Suprapubic skin (tissue), 4 donors: ENCODE measurements at regions not wholly inside any gene's neighbourhood (a gene's known extent, or its start where the extent isn't known, plus 50 kb on each side); places are given as distances from the start of the nearest gene placed in this dataset.

ENCODE experiments used
- DNase-seq, 2 donors: peaks; one replicate each; pipeline ENCODE4 v3.0.0-alpha.2; 2019; ENCODE audit warnings: low spot score in 2 of 2
- H3K27ac ChIP-seq: fragments of 200-600 bp; sonication (generic); one replicate; pipeline ENCODE4 v1.5.1; 2019
- H3K27me3 ChIP-seq: fragments of 200-600 bp; sonication (generic); one replicate; pipeline ENCODE4 v1.5.1; 2019
- H3K36me3 ChIP-seq: fragments of 200-600 bp; sonication (generic); one replicate; pipeline ENCODE4 v1.5.1; 2019
- H3K4me1 ChIP-seq: fragments of 200-600 bp; sonication (generic); one replicate; pipeline ENCODE4 v1.5.1; 2019
- H3K4me3 ChIP-seq: fragments of 200-600 bp; sonication (generic); one replicate; pipeline ENCODE4 v1.5.1; 2019; ENCODE audit warnings: mild to moderate bottlenecking
- H3K9me3 ChIP-seq: fragments of 200-600 bp; sonication (generic); one replicate; pipeline ENCODE4 v1.5.1; 2019
- CTCF ChIP-seq, 2 donors: fragments of 200-600 bp in 1 of 2; fragments of 450-650 bp in 1 of 2; sonication (generic) in 1 of 2; IDR thresholded peaks; one replicate each; pipeline ENCODE4 v1.5.1; 2016 to 2019; ENCODE audit warnings: antibody characterized with exemption in 2 of 2, mild to moderate bottlenecking in 1 of 2, moderate library complexity in 1 of 2
- EP300 ChIP-seq: sonication (generic); formaldehyde crosslinking; IDR thresholded peaks from one replicate; pipeline ENCODE4 v1.6.1; 2017; ENCODE audit warnings: antibody characterized with exemption
- POLR2A ChIP-seq, 2 donors: fragments of 450-650 bp; IDR thresholded peaks; one replicate each; pipeline ENCODE4 v1.6.1; 2017; ENCODE audit warnings: antibody characterized with exemption in 2 of 2, mild to moderate bottlenecking in 2 of 2, moderate library complexity in 2 of 2
- POLR2AphosphoS5 ChIP-seq, 3 donors: sonication (generic); formaldehyde crosslinking; IDR thresholded peaks; one replicate each; pipeline ENCODE4 v1.6.1; 2017; ENCODE audit warnings: antibody characterized with exemption in 3 of 3
- WGBS: methylation state at CpG from one replicate; pipeline ENCODE4 v1.1.5; 2018; 5-methylcytosine and 5-hydroxymethylcytosine counted together

DNA sequence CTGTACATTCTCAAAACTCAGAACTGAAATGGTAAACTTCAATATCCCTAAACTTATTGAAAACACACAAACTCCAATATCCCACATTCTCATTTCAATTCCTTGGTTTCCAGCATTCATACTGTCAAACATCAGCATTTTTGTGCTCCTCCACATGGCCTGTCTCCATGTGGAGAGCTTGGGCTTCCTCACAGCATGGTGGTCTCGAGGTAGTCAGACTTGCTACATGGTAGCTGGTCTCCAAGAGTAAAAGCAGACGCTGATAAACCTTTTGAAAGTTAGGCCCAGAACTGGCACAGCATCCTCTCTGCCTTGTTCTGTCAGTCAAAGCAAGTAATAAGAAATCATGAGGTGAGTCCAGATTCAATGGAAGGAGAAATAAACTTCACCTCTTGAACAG, 70.5 kb downstream of the VCPKMT start:
- Histone ChIP-seq H3K27me3 (no peaks in the 10 kb centered on the region), H3K4me1 (peaks cover 54% of the 10 kb centered on the region), H3K9me3 (no peaks in the 10 kb centered on the region), H3K4me3 (no peak overlapping the region), H3K36me3 (no peaks in the 10 kb centered on the region), H3K27ac (peak overlapping the region; percentile 84)
- TF ChIP-seq POLR2AphosphoS5 (IDR thresholded peaks at IDR 0.05) (no peak), POLR2A (IDR thresholded peaks at IDR 0.05) (no peak), EP300 (no peak), CTCF (IDR thresholded peaks at IDR 0.05) (no peak)
- DNase-seq: no peak
- 98% methylated on average over 2 of the region's 2 CpGs for WGBS

DNA sequence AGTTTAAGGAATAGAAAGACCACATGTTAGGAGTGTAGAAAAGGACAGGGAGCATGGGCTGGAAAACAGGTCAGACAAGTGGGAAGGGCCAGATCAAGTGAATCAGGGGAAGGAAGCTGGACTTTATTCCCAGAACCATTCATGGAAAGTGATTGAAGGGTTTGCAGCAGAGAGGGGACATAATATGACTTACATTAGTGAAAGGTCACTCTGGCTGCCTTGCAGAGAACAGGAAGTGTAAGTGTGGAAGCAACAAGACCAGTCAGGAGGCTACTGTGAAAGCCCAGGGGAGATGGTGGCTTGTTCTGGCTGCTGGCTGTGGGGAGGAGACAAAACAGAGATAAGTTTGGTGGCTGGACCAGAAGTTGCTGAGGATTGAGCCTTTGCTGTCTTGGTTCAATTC, 69.1 kb downstream of the VCPKMT start:
- TF ChIP-seq POLR2AphosphoS5 (IDR thresholded peaks at IDR 0.05) (peak in 1 of 3 donors; percentile 37), EP300 (no peak)
- no peak for DNase-seq
- no peak overlapping the region for H3K4me3 ChIP-seq
- H3K36me3 ChIP-seq: no peaks in the 10 kb centered on the region
- H3K27me3 ChIP-seq: no peaks in the 10 kb centered on the region
- peaks cover 41% of the 10 kb centered on the region for H3K4me1 ChIP-seq
- peak overlapping the region; percentile 84 for H3K27ac ChIP-seq
- H3K9me3 ChIP-seq: no peaks in the 10 kb centered on the region

- WGBS: 95% methylated on average over 4 of the region's 4 CpGs
- Histone ChIP-seq H3K36me3 (no peaks in the 10 kb centered on the region), H3K27me3 (no peaks in the 10 kb centered on the region), H3K9me3 (no peaks in the 10 kb centered on the region), H3K4me3 (no peak overlapping the region), H3K4me1 (peaks cover 31% of the 10 kb centered on the region), H3K27ac (no peak overlapping the region)
- DNase-seq: no peak
- no peak for TF ChIP-seq CTCF (IDR thresholded peaks at IDR 0.05)
- TF ChIP-seq POLR2AphosphoS5 (IDR thresholded peaks at IDR 0.05): no peak
- TF ChIP-seq POLR2A (IDR thresholded peaks at IDR 0.05): no peak
- TF ChIP-seq EP300: no peak
These were observed 67.3 kb downstream of the VCPKMT start for GRCh38 chr14:50049093-50049492.

DNA sequence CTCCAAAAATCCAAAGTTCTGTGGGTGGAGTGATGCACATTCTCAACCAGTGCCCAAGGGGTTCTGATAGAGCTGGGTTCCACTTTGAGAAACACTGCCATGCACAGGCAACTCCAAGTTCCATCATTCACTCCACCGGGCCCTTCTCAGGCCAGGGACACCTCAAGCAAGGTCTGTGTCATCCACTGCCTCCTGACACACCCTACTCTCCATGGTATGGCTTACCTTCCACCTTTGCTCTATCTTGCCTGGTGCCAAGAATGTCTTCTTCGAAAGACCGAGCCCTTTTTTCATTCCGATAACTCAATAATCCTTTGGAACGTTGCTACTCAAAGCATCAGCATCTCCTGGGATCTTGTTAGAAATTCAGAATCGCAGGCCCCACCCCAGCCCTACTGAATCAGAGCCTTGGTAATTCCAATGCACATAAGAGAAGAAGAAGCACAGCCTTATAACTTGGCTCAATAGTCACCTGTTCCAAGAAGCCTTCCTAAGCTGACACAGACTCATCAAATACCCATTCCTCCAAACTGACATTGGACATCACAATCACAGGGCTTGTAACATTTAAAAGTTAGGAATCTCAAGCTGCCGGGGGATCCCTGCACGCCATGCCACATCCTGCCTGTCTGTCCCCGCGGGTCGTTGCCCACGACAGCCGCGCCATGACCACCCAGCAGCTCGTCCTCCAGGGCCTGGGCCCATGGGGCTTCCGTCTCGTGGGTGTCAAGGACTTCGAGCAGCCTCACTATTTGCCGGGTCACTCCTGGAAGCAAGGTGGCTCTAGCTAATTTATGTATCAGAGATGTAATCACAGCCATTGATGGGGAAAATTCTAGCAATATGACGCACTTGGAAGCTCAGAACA, 66.4 kb downstream of the VCPKMT start:
- 95% methylated on average over 14 of the region's 20 CpGs for WGBS
- TF ChIP-seq EP300 (no peak), POLR2AphosphoS5 (IDR thresholded peaks at IDR 0.05) (no peak), CTCF (IDR thresholded peaks at IDR 0.05) (no peak), POLR2A (IDR thresholded peaks at IDR 0.05) (no peak)
- no peaks in the 10 kb centered on the region for H3K36me3 ChIP-seq
- peaks cover 23% of the 10 kb centered on the region for H3K4me1 ChIP-seq
- no peak for DNase-seq
- no peaks in the 10 kb centered on the region for H3K27me3 ChIP-seq
- H3K9me3 ChIP-seq: no peaks in the 10 kb centered on the region
- H3K27ac ChIP-seq: no peak overlapping the region
- no peak overlapping the region for H3K4me3 ChIP-seq

- 94% methylated on average over 12 of the region's 12 CpGs for WGBS
- no peaks in the 10 kb centered on the region for H3K9me3 ChIP-seq
- no peak for DNase-seq
- no peak overlapping the region for H3K27ac ChIP-seq
- H3K4me3 ChIP-seq: no peak overlapping the region
- TF ChIP-seq POLR2AphosphoS5 (IDR thresholded peaks at IDR 0.05): no peak
- no peak for TF ChIP-seq CTCF (IDR thresholded peaks at IDR 0.05)
- no peak for TF ChIP-seq POLR2A (IDR thresholded peaks at IDR 0.05)
- TF ChIP-seq EP300: no peak
- H3K4me1 ChIP-seq: peaks cover 14% of the 10 kb centered on the region
- H3K36me3 ChIP-seq: no peaks in the 10 kb centered on the region
- no peaks in the 10 kb centered on the region for H3K27me3 ChIP-seq
These were observed 65.3 kb downstream of the VCPKMT start for GRCh38 chr14:50051106-50051505.
